Left ventricle myocardium inferior (tissue), 1 donor: ENCODE measurements at regions not wholly inside any gene's neighbourhood (a gene's known extent, or its start where the extent isn't known, plus 50 kb on each side); places are given as distances from the start of the nearest gene placed in this dataset.

Experiments
- DNase-seq: peaks from one replicate; pipeline ENCODE4 v3.0.0-alpha.2; 2020
- H3K27ac ChIP-seq: fragments of 200-600 bp; replicated peaks from 2 replicates; pipeline ENCODE4 v1.8.0; 2021
- H3K27me3 ChIP-seq: fragments of 200-600 bp; 2 replicates; pipeline ENCODE4 v1.8.0; 2021; ENCODE audit warnings: low read depth
- H3K36me3 ChIP-seq: fragments of 200-600 bp; 2 replicates; pipeline ENCODE4 v1.8.0; 2021
- H3K4me1 ChIP-seq: fragments of 200-600 bp; 2 replicates; pipeline ENCODE4 v1.8.0; 2021
- H3K4me3 ChIP-seq: fragments of 200-600 bp; 2 replicates; pipeline ENCODE4 v1.8.0; 2021; ENCODE audit warnings: mild to moderate bottlenecking, moderate library complexity
- H3K9me3 ChIP-seq: fragments of 200-600 bp; replicated peaks from 2 replicates; pipeline ENCODE4 v1.8.0; 2021
- CTCF ChIP-seq: fragments of 200-600 bp; IDR thresholded peaks from 2 replicates; pipeline ENCODE4 v1.8.0; 2021; ENCODE audit warnings: antibody characterized with exemption, mild to moderate bottlenecking, borderline replicate concordance
- intact Hi-C: fragments of 100-400 bp; cut with micrococcal nuclease; formaldehyde crosslinking; loops from one replicate; pipeline ENCODE4 v1.11.0; 2022
- donor health status: DM: no; HTN: yes; CAD: no; lungs with severe emphysema.

GRCh38 chr9:107713470-107713869 lies 223.9 kb upstream of the KLF4 start:
- H3K9me3 ChIP-seq, result no peaks in the 10 kb centered on the region
- no peak for DNase-seq
- intact Hi-C loops, result no loop called here
- H3K27me3 ChIP-seq, result no peaks in the 10 kb centered on the region
- H3K4me1 ChIP-seq, result peaks cover 16% of the 10 kb centered on the region
- no peak for TF ChIP-seq CTCF
- H3K4me3 ChIP-seq, result no peak overlapping the region
- no peak overlapping the region for H3K27ac ChIP-seq
- no peaks in the 10 kb centered on the region for H3K36me3 ChIP-seq

GRCh38 chr9:107712390-107712789 lies 222.8 kb upstream of the KLF4 start:
- TF ChIP-seq CTCF, result no peak
- intact Hi-C loops, result no loop called here
- Histone ChIP-seq H3K27ac (no peak overlapping the region), H3K9me3 (no peaks in the 10 kb centered on the region), H3K27me3 (no peaks in the 10 kb centered on the region), H3K4me3 (no peak overlapping the region), H3K4me1 (peaks cover 20% of the 10 kb centered on the region), H3K36me3 (no peaks in the 10 kb centered on the region)
- no peak for DNase-seq

- H3K27ac ChIP-seq, result no peak overlapping the region
- H3K9me3 ChIP-seq, result no peaks in the 10 kb centered on the region
- H3K27me3 ChIP-seq, result no peaks in the 10 kb centered on the region
- no peaks in the 10 kb centered on the region for H3K36me3 ChIP-seq
- intact Hi-C loops, result no loop called here
- H3K4me3 ChIP-seq, result no peak overlapping the region
- DNase-seq, result no peak
- peaks cover 20% of the 10 kb centered on the region for H3K4me1 ChIP-seq
- no peak for TF ChIP-seq CTCF
Observed at GRCh38 chr9:107711542-107711941, 222.0 kb upstream of the KLF4 start.

GRCh38 chr9:107710953-107711352 lies 221.4 kb upstream of the KLF4 start:
- TF ChIP-seq CTCF, result no peak
- Histone ChIP-seq H3K27ac (no peak overlapping the region), H3K9me3 (no peaks in the 10 kb centered on the region), H3K4me1 (peaks cover 20% of the 10 kb centered on the region), H3K27me3 (no peaks in the 10 kb centered on the region), H3K36me3 (no peaks in the 10 kb centered on the region), H3K4me3 (no peak overlapping the region)
- DNase-seq, result no peak
- intact Hi-C loops, result no loop called here

GRCh38 chr9:107710546-107710945 lies 221.0 kb upstream of the KLF4 start:
- no peak overlapping the region for H3K27ac ChIP-seq
- H3K27me3 ChIP-seq, result no peaks in the 10 kb centered on the region
- H3K4me3 ChIP-seq, result no peak overlapping the region
- intact Hi-C loops, result no loop called here
- H3K4me1 ChIP-seq, result peaks cover 20% of the 10 kb centered on the region
- no peaks in the 10 kb centered on the region for H3K36me3 ChIP-seq
- DNase-seq, result no peak
- no peaks in the 10 kb centered on the region for H3K9me3 ChIP-seq
- TF ChIP-seq CTCF, result no peak

- H3K4me1 ChIP-seq, result peaks cover 25% of the 10 kb centered on the region
- intact Hi-C loops, result no loop called here
- no peak overlapping the region for H3K27ac ChIP-seq
- no peak for TF ChIP-seq CTCF
- DNase-seq, result no peak
- H3K4me3 ChIP-seq, result no peak overlapping the region
- no peaks in the 10 kb centered on the region for H3K36me3 ChIP-seq
- no peaks in the 10 kb centered on the region for H3K9me3 ChIP-seq
- H3K27me3 ChIP-seq, result no peaks in the 10 kb centered on the region
Observed at GRCh38 chr9:107708791-107709190, 219.2 kb upstream of the KLF4 start.
